Stimulated activated CD8-positive, alpha-beta memory T cell treated with anti-CD3 and anti-CD28 coated beads, Interleukin-4, amount 100 ng/mL, for 1 hour (primary cell): ENCODE measurements at regions not wholly inside any gene's neighbourhood (a gene's known extent, or its start where the extent isn't known, plus 50 kb on each side); places are given as distances from the start of the nearest gene placed in this dataset.
"Not testable (repeated sequence)": the region's sequence is repeated elsewhere in the genome, so short reads cannot be mapped to it uniquely, and the experiment has no call there.

ENCODE experiments used
- DNase-seq, 2 donors: peaks; one replicate each; pipeline ENCODE4 v3.0.0-alpha.2; 2020; ENCODE audit warnings: low read depth in 2 of 2, low spot score in 1 of 2

DNA sequence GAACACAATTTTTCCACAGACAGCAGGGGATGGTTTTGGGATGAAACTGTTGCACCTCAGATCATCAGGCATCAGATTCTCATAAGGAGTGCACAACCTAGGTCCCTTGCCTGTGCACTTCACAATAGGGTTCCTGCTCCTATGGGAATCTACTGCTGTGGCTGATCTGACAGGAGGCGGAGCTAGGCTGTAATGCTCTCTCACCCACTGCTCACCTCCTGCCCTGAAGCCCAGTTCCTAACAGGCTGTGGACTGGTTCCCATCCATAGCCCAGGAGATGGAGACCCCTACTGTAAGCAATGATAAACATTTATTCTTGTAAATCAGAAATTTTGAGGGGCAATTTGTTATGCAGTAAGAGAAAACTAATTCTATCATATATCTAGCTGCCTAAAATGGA, 1234.7 kb downstream of the SLITRK1 start:
- DNase-seq, result no peak

- no peak for DNase-seq
Observed at GRCh38 chr13:82636119-82636518, 1246.2 kb downstream of the SLITRK1 start.

DNA sequence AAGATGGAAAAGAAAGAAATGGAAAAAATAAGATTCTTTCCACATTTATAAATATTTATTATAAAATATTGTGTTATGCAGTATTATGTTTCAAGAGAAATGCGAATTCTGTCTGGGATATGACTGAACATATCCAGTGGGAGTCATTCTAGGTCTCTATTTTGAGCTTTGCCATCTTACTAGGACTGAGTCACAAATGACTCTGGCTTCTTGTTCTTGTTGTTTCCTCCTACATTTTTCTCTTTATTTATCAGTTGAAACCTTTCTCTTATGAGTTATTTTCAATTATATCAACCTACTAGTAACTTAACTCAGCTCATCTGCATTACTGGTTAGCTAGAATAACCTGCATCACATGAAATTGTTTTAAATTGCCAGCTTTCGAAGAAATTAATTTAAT, 1247.3 kb downstream of the SLITRK1 start:
- no peak for DNase-seq

DNA sequence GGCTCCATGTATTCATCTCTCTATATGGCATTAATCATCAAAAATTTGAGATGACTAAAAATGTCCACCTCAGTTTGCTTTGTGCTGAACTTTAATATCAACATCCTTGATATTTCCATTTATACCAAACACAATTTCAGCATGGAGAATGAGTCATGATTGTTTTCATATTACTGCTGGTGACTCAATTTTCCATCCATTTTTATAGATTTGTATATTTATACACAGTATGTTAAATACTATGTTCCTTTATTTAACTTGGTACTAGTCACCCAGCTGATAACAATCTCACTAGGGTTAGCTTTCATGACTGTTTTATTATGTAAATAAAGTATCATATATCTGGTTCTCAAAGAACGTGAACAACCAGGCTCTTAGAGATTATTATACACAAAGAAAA, 1255.1 kb downstream of the SLITRK1 start:
- no peak for DNase-seq

DNA sequence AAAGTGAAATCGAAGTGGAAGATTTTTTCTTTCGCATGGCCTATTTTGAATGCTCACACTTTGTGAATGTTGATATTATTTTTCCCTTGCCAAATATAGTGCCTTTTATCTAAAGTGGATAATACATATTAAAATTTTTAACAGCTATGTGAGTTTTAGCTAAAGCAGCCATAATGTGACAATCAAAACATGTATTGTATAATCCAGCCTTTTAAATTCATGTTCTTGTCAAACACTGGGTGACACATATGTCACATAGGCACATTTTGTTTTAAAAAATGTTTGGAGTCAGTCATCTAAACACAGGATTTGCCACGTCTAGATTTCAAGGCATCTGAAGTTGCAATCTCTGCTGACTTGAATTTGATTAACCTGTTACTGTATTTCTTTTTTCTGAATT, 1256.6 kb downstream of the SLITRK1 start:
- DNase-seq, result no peak

GRCh38 chr13:82615043-82615442, 1267.2 kb downstream of the SLITRK1 start:
- DNase-seq, result no peak

DNA sequence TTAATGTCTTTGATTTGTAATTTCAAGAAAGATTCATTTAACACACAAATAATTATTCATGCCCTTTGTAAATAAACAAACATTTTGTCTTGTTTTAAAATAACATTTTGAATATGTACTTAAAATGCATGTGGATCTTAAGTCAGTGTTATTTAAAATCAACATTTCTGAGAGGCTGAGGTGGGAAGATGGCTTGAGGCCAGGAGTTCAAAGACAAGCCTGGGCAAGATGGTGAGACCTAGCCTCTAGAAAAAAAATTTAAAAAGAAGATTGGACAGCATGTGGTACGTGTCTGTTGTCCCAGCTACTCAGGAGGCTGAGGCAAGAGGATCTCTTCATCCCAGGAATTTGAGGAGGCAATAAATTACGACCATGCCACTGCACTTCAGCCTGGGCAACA, 1268.2 kb downstream of the SLITRK1 start:
- no peak for DNase-seq

DNA sequence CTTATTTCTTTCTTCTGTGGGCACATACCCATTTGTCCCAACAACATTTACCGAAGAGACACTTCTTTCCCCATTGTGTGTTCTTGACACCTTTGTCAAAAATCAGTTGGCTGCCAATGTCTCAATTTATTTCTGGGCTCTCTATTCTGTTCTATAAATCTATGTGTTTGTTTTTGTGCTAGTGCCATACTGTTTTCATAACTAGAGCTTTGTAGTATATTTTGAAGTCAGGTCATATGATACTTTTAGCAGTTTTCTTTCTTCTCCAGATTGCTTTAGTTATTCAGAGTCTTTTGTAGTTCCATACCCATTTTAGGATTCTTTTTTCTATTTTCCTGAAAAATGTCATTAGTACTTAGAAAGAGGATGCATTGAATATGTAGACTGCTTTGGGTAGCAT, 1276.3 kb downstream of the SLITRK1 start:
- no peak for DNase-seq

GRCh38 chr13:82597747-82598146, 1284.5 kb downstream of the SLITRK1 start:
- DNase-seq, result no peak

DNA sequence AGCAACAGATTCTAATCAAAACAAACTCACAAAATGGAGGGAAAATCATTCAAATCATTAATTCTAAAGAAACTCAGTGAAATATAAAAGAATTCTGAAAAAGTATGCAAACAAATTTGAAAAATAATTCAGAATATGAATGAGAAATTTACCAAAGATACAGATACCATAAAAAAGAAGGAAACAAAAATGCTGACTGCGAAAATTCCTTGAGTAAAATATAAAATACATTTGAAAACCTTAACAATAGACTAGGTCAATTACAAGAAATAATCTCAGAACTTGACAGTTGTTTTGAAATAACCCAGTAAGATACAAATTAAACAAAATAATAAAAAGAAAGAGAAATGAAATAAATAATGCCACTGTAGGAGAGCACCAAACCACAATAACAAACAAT, 1289.0 kb downstream of the SLITRK1 start:
- DNase-seq, result no peak

DNA sequence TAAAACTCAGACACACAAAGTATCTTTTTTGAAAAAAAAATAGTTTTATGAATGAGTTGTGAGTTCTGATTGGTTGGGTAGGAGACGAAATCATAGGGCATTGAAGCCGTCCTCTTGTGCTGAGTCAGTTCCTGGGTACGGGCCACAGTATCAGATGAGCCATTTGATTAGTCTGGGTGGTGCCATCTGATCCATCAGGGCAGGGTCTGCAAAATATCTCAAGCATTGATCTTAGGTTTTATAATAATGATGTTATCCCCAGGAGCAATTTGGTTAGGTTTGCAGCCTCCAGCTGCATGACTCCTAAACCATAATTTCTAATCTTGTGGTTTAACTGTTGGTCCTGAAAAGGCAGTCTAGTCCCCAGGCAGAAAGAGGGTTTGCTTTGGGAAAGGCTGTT, 1310.6 kb downstream of the SLITRK1 start:
- DNase-seq, result no peak

DNA sequence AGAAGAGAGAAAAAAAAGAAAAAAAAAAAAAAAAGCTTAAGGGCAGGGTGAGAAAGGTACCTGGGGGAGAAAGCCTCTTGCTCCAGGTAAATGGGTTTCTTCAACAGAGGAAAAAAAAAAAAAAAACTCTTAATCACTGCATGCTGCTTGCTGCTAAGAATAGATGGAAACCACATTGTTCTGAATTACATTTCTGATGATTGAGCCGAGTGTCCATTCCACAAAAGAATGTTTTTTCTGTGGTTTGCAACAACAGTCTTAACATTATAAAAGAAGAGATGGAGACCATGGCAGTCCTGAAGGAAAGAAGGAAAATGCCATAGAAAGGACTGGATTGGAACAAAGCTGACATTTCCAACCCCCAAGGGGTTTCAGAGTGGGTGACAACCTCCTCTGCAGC, 1312.7 kb downstream of the SLITRK1 start:
- no peak for DNase-seq

DNA sequence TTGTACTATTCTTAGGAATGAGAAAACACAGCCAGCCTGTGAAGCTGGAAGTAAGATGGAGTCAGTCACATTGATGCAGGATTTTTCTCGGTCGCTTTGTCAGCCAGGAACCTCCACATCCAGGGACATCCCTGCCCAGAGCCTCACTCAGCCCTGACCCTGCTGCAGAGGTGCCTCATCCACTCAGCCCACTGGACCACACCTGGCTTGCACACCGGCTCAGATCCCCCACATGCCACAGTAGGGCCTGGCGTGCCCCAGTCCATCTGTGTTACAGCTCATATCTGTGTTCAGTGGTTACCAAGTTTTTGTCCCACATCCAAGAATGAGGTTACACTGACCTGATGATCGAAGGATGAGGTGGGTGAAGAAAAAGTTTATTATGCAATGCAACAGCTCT, 1315.4 kb downstream of the SLITRK1 start:
- DNase-seq, result no peak

DNA sequence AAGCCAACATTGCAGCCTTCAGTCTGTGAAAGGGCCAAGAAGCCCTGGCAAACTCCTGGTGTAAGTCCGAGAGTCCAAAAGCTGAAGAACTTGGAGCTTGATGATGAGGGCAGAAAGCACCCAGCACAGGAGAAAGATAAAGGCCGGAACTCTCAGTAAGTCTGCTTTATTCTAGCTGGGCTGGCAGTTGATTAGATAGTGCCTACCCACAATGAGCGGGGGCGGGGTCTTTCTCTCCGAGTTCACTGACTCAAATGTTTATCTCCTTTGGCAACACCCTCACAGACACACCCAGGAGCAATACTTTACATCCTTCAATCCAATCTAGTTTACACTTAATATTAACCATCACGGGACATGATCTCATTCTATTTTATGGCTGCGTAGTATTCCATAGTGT, 1317.1 kb downstream of the SLITRK1 start:
- DNase-seq, result no peak

- no peak for DNase-seq
Observed at GRCh38 chr13:82560889-82561288, 1321.4 kb downstream of the SLITRK1 start.

DNA sequence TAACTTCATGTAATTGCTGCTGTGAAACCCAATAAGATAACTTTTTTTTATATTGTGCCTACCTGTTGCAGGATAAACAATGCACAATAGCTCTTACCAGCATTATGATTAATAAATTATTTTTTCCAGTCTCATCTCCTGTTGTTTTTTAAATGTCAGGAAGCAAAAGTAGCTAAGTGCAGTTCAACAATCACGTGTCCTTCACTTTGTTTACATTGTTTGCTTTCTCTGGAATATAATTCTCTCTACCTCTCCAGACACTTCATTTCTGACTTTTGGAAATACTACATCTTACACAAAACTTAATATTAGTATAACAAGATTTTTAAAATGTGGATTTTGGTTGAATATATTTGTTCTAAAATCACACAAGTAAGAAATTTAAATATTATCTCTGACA, 1359.4 kb downstream of the SLITRK1 start:
- DNase-seq, result no peak

- DNase-seq, result no peak
Observed at GRCh38 chr13:82506805-82507414, 1375.4 kb downstream of the SLITRK1 start.

- no peak for DNase-seq
Observed at GRCh38 chr13:82501834-82502233, 1380.4 kb downstream of the SLITRK1 start.

- DNase-seq, result no peak
Observed at GRCh38 chr13:82480415-82480814, 1401.9 kb downstream of the SLITRK1 start.

DNA sequence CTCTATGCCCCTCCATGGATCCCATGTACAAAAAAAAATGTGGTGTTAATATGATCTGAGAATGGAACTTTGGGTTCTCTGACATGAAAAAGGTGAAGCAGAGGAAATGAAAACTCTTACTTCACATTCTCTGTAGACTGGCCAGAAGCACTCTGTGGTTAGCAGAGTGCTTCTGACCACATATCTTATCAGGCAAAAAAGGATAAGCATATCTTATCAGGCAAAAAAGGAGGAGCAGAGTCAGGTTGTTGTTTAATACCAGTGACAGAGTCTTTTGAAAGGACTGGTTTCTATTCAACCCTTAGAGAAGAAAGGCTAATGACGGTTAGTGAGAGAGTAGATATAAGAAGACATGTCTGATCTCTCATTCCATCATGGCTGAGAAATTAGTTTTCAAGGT, 1404.8 kb downstream of the SLITRK1 start:
- no peak for DNase-seq

- DNase-seq, result no peak
Observed at GRCh38 chr13:82467626-82468025, 1414.6 kb downstream of the SLITRK1 start.

- DNase-seq, result not testable (repeated sequence)
Observed at GRCh38 chr13:82459575-82459974, 1422.7 kb downstream of the SLITRK1 start.

DNA sequence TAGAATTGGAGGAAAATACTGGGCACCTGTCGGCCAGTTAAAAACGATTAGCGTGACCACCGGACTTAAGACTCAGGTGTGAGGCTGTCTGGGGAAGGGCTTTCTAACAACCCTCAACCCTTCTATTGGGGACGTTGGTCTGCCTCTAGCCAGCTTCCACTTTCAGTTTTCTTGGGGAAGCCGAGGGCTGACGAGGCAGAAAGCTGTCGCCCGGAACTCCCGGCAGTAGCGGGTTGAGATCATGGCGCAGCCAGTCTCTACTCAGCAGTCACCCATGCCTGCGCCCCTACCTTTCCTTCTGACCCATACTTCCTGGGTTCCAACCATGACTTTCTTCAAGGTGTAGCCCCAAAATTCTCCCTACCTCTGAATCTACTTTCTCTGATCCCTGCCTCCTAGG, 1424.1 kb downstream of the SLITRK1 start:
- no peak for DNase-seq

DNA sequence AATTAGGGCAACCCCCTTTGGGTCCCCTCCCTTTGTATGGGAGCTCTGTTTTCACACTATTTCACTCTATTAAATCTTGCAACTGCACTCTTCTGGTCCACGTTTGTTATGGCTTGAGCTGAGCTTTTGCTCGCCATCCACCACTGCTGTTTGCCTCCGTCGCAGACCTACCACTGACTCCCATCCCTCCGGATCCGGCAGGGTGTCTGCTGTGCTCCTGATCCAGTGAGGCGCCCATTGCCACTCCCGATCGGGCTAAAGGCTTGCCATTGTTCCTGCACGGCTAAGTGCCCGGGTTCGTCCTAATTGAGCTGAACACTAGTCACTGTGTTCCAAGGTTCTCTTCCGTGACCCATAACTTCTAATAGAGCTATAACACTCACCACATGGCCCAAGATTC, 1424.7 kb downstream of the SLITRK1 start:
- not testable (repeated sequence) for DNase-seq
